ENCODE measurements at regions not wholly inside any gene's neighbourhood (a gene's known extent, or its start where the extent isn't known, plus 50 kb on each side); places are given as distances from the start of the nearest gene placed in this dataset.

GRCh38 chr3:51620543-51620942 lies 50.5 kb upstream of the TEX264 start:
- Histone ChIP-seq H3K27ac (ENCODE audit: low read depth, low read length) (no peak overlapping the region), H4K8ac (ENCODE audit: extremely low read depth, insufficient read depth, low read length) (no peak overlapping the region), H3K79me1 (ENCODE audit: low read depth, low read length) (peaks cover 5% of the 10 kb centered on the region; the same call in 1 of the 2 replicates), H3K4me2 (ENCODE audit: insufficient read depth in 1 of 2, low read depth in 2 of 2, low read length in 2 of 2) (no peak overlapping the region), H2BK15ac (ENCODE audit: low read length) (no peak overlapping the region), H4K5ac (ENCODE audit: insufficient read length, low read depth, low read length) (no peak overlapping the region), H3K18ac (ENCODE audit: extremely low read depth, low read length) (no peak overlapping the region), H3K27me3 (replicated peaks in 1 of 4; ENCODE audit: control insufficient read depth in 3 of 4, extremely low read depth in 1 of 4, insufficient read depth in 3 of 4, low read length in 3 of 4) (no peaks in the 10 kb centered on the region), H2BK5ac (ENCODE audit: low read depth, low read length) (no peak overlapping the region), H3K4me3 (ENCODE audit: extremely low read depth in 1 of 4, insufficient read depth in 2 of 4, low read depth in 3 of 4, low read length in 4 of 4) (no peak overlapping the region), H3K36me3 (ENCODE audit: control insufficient read depth in 2 of 4, insufficient read depth in 4 of 4, low read length in 3 of 4) (no peaks in the 10 kb centered on the region), H3K4ac (replicated peaks; ENCODE audit: insufficient read length, low read depth, low read length) (no peak overlapping the region), H4K20me1 (replicated peaks in 1 of 2; ENCODE audit: control insufficient read depth in 1 of 2, insufficient read depth in 2 of 2, low read length in 2 of 2) (no peaks in the 10 kb centered on the region), H3K14ac (ENCODE audit: insufficient read length) (no peak overlapping the region), H3K56ac (replicated peaks; ENCODE audit: insufficient read length, low read depth, low read length) (no peak overlapping the region), H3K4me1 (replicated peaks in 1 of 4; ENCODE audit: control insufficient read depth in 3 of 4, insufficient read depth in 4 of 4, low read length in 3 of 4) (peaks cover 0 to 5% (median 0%) of the 10 kb centered on the region in 4 experiments; a peak in 2 of 7 replicates), H2BK120ac (replicated peaks; ENCODE audit: low read depth, low read length) (no peak overlapping the region), H3K9ac (replicated peaks in 1 of 4; ENCODE audit: extremely low read depth in 1 of 4, low read depth in 3 of 4, low read length in 3 of 4) (no peak overlapping the region), H2AFZ (ENCODE audit: low read length) (no peak overlapping the region), H3K23me2 (ENCODE audit: low read depth, low read length) (no peaks in the 10 kb centered on the region), H4K91ac (replicated peaks; ENCODE audit: insufficient read length, low read length) (no peak overlapping the region), H3K23ac (ENCODE audit: insufficient read length) (no peak overlapping the region), H2BK20ac (ENCODE audit: low read length) (no peak overlapping the region), H2AK5ac (ENCODE audit: low read depth, low read length) (no peak overlapping the region), H3K79me2 (ENCODE audit: control insufficient read depth in 1 of 2, insufficient read depth in 2 of 2, low read length in 2 of 2) (peaks cover 0 to 19% of the 10 kb centered on the region in 2 experiments; a peak in 1 of 4 replicates), H2BK12ac (ENCODE audit: low read depth, low read length) (no peak overlapping the region), H3K9me3 (ENCODE audit: insufficient read depth in 2 of 2, low read depth in 1 of 2, low read length in 1 of 2) (no peaks in the 10 kb centered on the region)
- ChIA-PET CTCF (ENCODE audit: partially characterized antibody) (interaction anchor here (0.6 kb wide), 1 partner anchor 69 kb away, joined by 3 read pairs; no protein-coding TSS in a partner anchor), POLR2A (ENCODE audit: partially characterized antibody) (interaction anchor here (0.5 kb wide), 1 partner anchor 8 kb away, joined by 3 read pairs; no protein-coding TSS in a partner anchor)
- FAIRE-seq = no peak
- DNase-seq (ENCODE audit: low read depth in 1 of 2, low spot score in 2 of 2) = no peak
- WGBS, 2 experiments (ENCODE audit: extremely low coverage in 1 of 2, insufficient coverage in 1 of 2, insufficient read length in 1 of 2, insufficient replicate concordance in 2 of 2, low coverage in 1 of 2, low lambda C conversion rate in 2 of 2, missing lambda C conversion rate in 1 of 2) = 89% methylated on average over 2 of the region's 2 CpGs; no CpG with 5 or more reads in 1 of the 2 experiments
- TF ChIP-seq CBX8 (IDR thresholded peaks at IDR 0.05; ENCODE audit: borderline replicate concordance, low read depth, low read length) = no peak
- no peak for TF ChIP-seq CHD1 (IDR thresholded peaks at IDR 0.05; ENCODE audit: low read depth, low read length)
- TF ChIP-seq POLR2A (IDR thresholded peaks at IDR 0.05; ENCODE audit: control extremely low read depth in 1 of 2, low read depth in 2 of 2, low read length in 2 of 2) = no peak
- TF ChIP-seq ATF2 (IDR thresholded peaks at IDR 0.05; ENCODE audit: low read length) = no peak
- no peak for TF ChIP-seq SP2 (IDR thresholded peaks at IDR 0.05; ENCODE audit: low read length)
- TF ChIP-seq KDM1A (IDR thresholded peaks at IDR 0.05; ENCODE audit: borderline replicate concordance, low read length) = no peak
- TF ChIP-seq SUZ12 (IDR thresholded peaks at IDR 0.05; ENCODE audit: low read length) = no peak
- TF ChIP-seq SRF (IDR thresholded peaks at IDR 0.05; ENCODE audit: low read depth, low read length) = no peak
- TF ChIP-seq HDAC2 (IDR thresholded peaks at IDR 0.05; ENCODE audit: borderline replicate concordance in 1 of 2, low read depth in 2 of 2, low read length in 2 of 2) = no peak
- no peak for TF ChIP-seq CTCF (IDR thresholded peaks at IDR 0.05; ENCODE audit: control extremely low read depth in 1 of 3, insufficient read depth in 1 of 3, low read depth in 1 of 3, low read length in 3 of 3)
